Esophagus muscularis mucosa (tissue), 4 donors: ENCODE measurements at regions not wholly inside any gene's neighbourhood (a gene's known extent, or its start where the extent isn't known, plus 50 kb on each side); places are given as distances from the start of the nearest gene placed in this dataset.

Source experiments
- DNase-seq: peaks from one replicate; pipeline ENCODE4 v3.0.0-alpha.2; 2017; ENCODE audit errors: extremely low spot score
- H3K27ac ChIP-seq, 4 donors: fragments of 200-600 bp; sonication (generic); replicated peaks in 1 of 4; 1 replicate in 3 of 4; 2 replicates in 1 of 4; pipeline ENCODE4 v1.5.1; 2016 to 2019; ENCODE audit warnings: mild to moderate bottlenecking in 1 of 4
- H3K27me3 ChIP-seq, 4 donors: fragments of 200-600 bp; sonication (generic); one replicate each; pipeline versions ENCODE4 v1.5.1 to v1.6.0; 2016 to 2019
- H3K36me3 ChIP-seq, 4 donors: fragments of 200-600 bp; sonication (generic); one replicate each; pipeline ENCODE4 v1.5.1; 2016 to 2019
- H3K4me1 ChIP-seq, 4 donors: fragments of 200-600 bp; sonication (generic); one replicate each; pipeline ENCODE4 v1.5.1; 2016 to 2019
- H3K4me3 ChIP-seq, 4 donors: fragments of 200-600 bp; sonication (generic); 1 replicate in 2 of 4; 2 replicates in 2 of 4; pipeline ENCODE4 v1.5.1; 2016 to 2019; ENCODE audit warnings: mild to moderate bottlenecking in 4 of 4, moderate library complexity in 1 of 4
- H3K9me3 ChIP-seq, 4 donors: fragments of 200-600 bp; sonication (generic); 1 replicate in 3 of 4; 2 replicates in 1 of 4; pipeline ENCODE4 v1.5.1; 2016 to 2019
- CTCF ChIP-seq, 3 experiments: fragments of 200-600 bp in 2 of 3; fragments of 450-650 bp in 1 of 3; sonication (generic) in 2 of 3; IDR thresholded peaks; one replicate each; pipeline ENCODE4 v1.5.1; 2017 to 2019; ENCODE audit warnings: antibody characterized with exemption in 3 of 3, mild to moderate bottlenecking in 2 of 3, moderate library complexity in 1 of 3
- EP300 ChIP-seq: sonication (generic); formaldehyde crosslinking; IDR thresholded peaks from one replicate; pipeline ENCODE4 v1.6.1; 2017; ENCODE audit warnings: antibody characterized with exemption
- POLR2A ChIP-seq: fragments of 450-650 bp; IDR thresholded peaks from one replicate; pipeline ENCODE4 v1.6.1; 2017; ENCODE audit warnings: antibody characterized with exemption, moderate library complexity, mild to moderate bottlenecking, low read depth
- POLR2AphosphoS5 ChIP-seq, 2 donors: sonication (generic); formaldehyde crosslinking; IDR thresholded peaks; one replicate each; pipeline ENCODE4 v1.6.1; 2017; ENCODE audit warnings: antibody characterized with exemption in 2 of 2
- WGBS: methylation state at CpG from one replicate; pipeline ENCODE4 v1.1.5; 2018; 5-methylcytosine and 5-hydroxymethylcytosine counted together
- intact Hi-C: fragments of 100-400 bp; cut with DNase I; formaldehyde crosslinking; loops from one replicate; pipeline ENCODE4 v1.15.1; 2023

- 70% methylated on average over 2 of the region's 2 CpGs for WGBS
- Histone ChIP-seq H3K9me3 (no peaks in the 10 kb centered on the region), H3K4me3 (no peak overlapping the region)
These were observed 167.6 kb downstream of the SEC16B start for GRCh38 chr1:177802304-177802703.

GRCh38 chr1:177801790-177802189 is 168.1 kb downstream of the SEC16B start:
- TF ChIP-seq EP300 (no peak), POLR2AphosphoS5 (IDR thresholded peaks at IDR 0.05) (no peak), CTCF (IDR thresholded peaks at IDR 0.05) (no peak), POLR2A (no peak)
- DNase-seq: no peak
- no peaks in the 10 kb centered on the region for H3K9me3 ChIP-seq
- H3K4me3 ChIP-seq: no peak overlapping the region
- intact Hi-C loops: no loop called here
- no peaks in the 10 kb centered on the region for H3K36me3 ChIP-seq
- H3K27ac ChIP-seq: no peak overlapping the region
- H3K27me3 ChIP-seq: no peaks in the 10 kb centered on the region
- H3K4me1 ChIP-seq: no peaks in the 10 kb centered on the region
- 78% methylated on average over 3 of the region's 3 CpGs for WGBS

More at GRCh38 chr1:177802304-177802703, 167.6 kb downstream of the SEC16B start:
- no peaks in the 10 kb centered on the region for H3K27me3 ChIP-seq
- DNase-seq: no peak
- no peak overlapping the region for H3K27ac ChIP-seq
- no peaks in the 10 kb centered on the region for H3K4me1 ChIP-seq
- no peaks in the 10 kb centered on the region for H3K36me3 ChIP-seq
- TF ChIP-seq CTCF (IDR thresholded peaks at IDR 0.05) (no peak), EP300 (no peak), POLR2AphosphoS5 (IDR thresholded peaks at IDR 0.05) (no peak), POLR2A (no peak)
- intact Hi-C loops: no loop called here

GRCh38 chr1:177800400-177801088 is 169.3 kb downstream of the SEC16B start:
- Histone ChIP-seq H3K4me1 (no peaks in the 10 kb centered on the region), H3K9me3 (no peaks in the 10 kb centered on the region), H3K36me3 (no peaks in the 10 kb centered on the region), H3K4me3 (no peak overlapping the region), H3K27me3 (no peaks in the 10 kb centered on the region), H3K27ac (no peak overlapping the region)
- intact Hi-C loops: no loop called here
- 67% methylated on average over 1 of the region's 1 CpG for WGBS
- no peak for DNase-seq
- TF ChIP-seq CTCF (IDR thresholded peaks at IDR 0.05) (no peak), EP300 (no peak), POLR2A (no peak), POLR2AphosphoS5 (IDR thresholded peaks at IDR 0.05) (no peak)

- TF ChIP-seq EP300 (no peak), POLR2A (no peak), CTCF (IDR thresholded peaks at IDR 0.05) (no peak), POLR2AphosphoS5 (IDR thresholded peaks at IDR 0.05) (no peak)
- intact Hi-C loops: no loop called here
- H3K9me3 ChIP-seq: no peaks in the 10 kb centered on the region
- no peaks in the 10 kb centered on the region for H3K36me3 ChIP-seq
- no peak overlapping the region for H3K27ac ChIP-seq
- H3K4me3 ChIP-seq: no peak overlapping the region
- no peaks in the 10 kb centered on the region for H3K27me3 ChIP-seq
- no peak for DNase-seq
- no peaks in the 10 kb centered on the region for H3K4me1 ChIP-seq
- WGBS: 81% methylated on average over 4 of the region's 4 CpGs
These were observed 170.1 kb downstream of the SEC16B start for GRCh38 chr1:177799746-177800145.

- Histone ChIP-seq H3K27me3 (no peaks in the 10 kb centered on the region), H3K4me1 (no peaks in the 10 kb centered on the region), H3K27ac (no peak overlapping the region), H3K36me3 (no peaks in the 10 kb centered on the region), H3K4me3 (no peak overlapping the region), H3K9me3 (no peaks in the 10 kb centered on the region)
- DNase-seq: no peak
- intact Hi-C loops: no loop called here
- no peak for TF ChIP-seq POLR2AphosphoS5 (IDR thresholded peaks at IDR 0.05)
- TF ChIP-seq POLR2A: no peak
- TF ChIP-seq CTCF (IDR thresholded peaks at IDR 0.05): no peak
- no peak for TF ChIP-seq EP300
- 76% methylated on average over 3 of the region's 3 CpGs for WGBS
These were observed 171.2 kb downstream of the SEC16B start for GRCh38 chr1:177798614-177799013.
